B cell (primary cell): ENCODE measurements at regions not wholly inside any gene's neighbourhood (a gene's known extent, or its start where the extent isn't known, plus 50 kb on each side); places are given as distances from the start of the nearest gene placed in this dataset.

ENCODE experiments used
- ATAC-seq: fragments of 200-7000 bp; cut with Tn5 transposase; one replicate; pipeline ENCODE4 v1.10.0; 2021; ENCODE audit warnings: low read depth, mild to moderate bottlenecking, moderate number of reproducible peaks, moderate library complexity
- CTCF ChIA-PET: fragments of 350-600 bp; sonication (Branson Sonifier 250); formaldehyde crosslinking; loops from one replicate; lab custom pipeline; 2021; ENCODE audit warnings: antibody characterized with exemption, inconsistent platforms; lab: Charles Lee
- POLR2A ChIA-PET: fragments of 350-600 bp; sonication (Branson Sonifier 250); formaldehyde crosslinking; loops from one replicate; lab custom pipeline; 2021; ENCODE audit warnings: antibody characterized with exemption; lab: Charles Lee
- DNase-seq: peaks from one replicate; pipeline ENCODE4 v3.0.0; 2013
- H2AFZ ChIP-seq: 2 replicates; pipeline ENCODE4 v1.6.1; 2012; ENCODE audit warnings: mild to moderate bottlenecking, low read depth, low read length; ENCODE audit not compliant: insufficient read depth, poor library complexity, severe bottlenecking
- H3K27ac ChIP-seq, 2 donors: 1 replicate in 1 of 2; 2 replicates in 1 of 2; pipeline ENCODE4 v1.5.1; 2012 to 2013; ENCODE audit warnings: low read length in 2 of 2, mild to moderate bottlenecking in 2 of 2, moderate library complexity in 1 of 2
- H3K27me3 ChIP-seq, 4 experiments: fragments of 200-600 bp in 1 of 4; sonication (generic) in 1 of 4; replicated peaks in 1 of 4; 1 replicate in 2 of 4; 2 replicates in 2 of 4; pipeline versions ENCODE4 v1.6.1 to v1.7.0; 2013 to 2016; ENCODE audit warnings: low read length in 3 of 4, mild to moderate bottlenecking in 2 of 4, mixed read lengths in 1 of 4, moderate library complexity in 1 of 4; ENCODE audit not compliant: insufficient read depth in 4 of 4, control insufficient read depth in 3 of 4; ENCODE audit errors: control extremely low read depth in 1 of 4
- H3K36me3 ChIP-seq, 2 experiments: replicated peaks in 1 of 2; 1 replicate in 1 of 2; 2 replicates in 1 of 2; pipeline versions ENCODE4 v1.6.1 to v1.7.1; 2013; ENCODE audit warnings: low read length in 1 of 2; ENCODE audit not compliant: insufficient read depth in 2 of 2, control insufficient read depth in 1 of 2; ENCODE audit errors: control extremely low read depth in 1 of 2, extremely low read depth in 1 of 2
- H3K4me1 ChIP-seq, 2 donors: fragments of 200-600 bp in 1 of 2; sonication (generic) in 1 of 2; 1 replicate in 1 of 2; 2 replicates in 1 of 2; pipeline versions ENCODE4 v1.5.1 to v1.6.1; 2013 to 2017; ENCODE audit warnings: low read length in 2 of 2; ENCODE audit not compliant: control insufficient read depth in 2 of 2, insufficient read depth in 2 of 2
- H3K4me2 ChIP-seq: replicated peaks from 2 replicates; pipeline ENCODE3; 2012; ENCODE audit warnings: mild to moderate bottlenecking, low read depth, low read length; ENCODE audit not compliant: poor library complexity, severe bottlenecking
- H3K4me3 ChIP-seq, 5 experiments: fragments of 200-600 bp in 1 of 5; sonication (generic) in 1 of 5; 1 replicate in 3 of 5; 2 replicates in 2 of 5; pipeline versions ENCODE4 v1.5.1 to v1.7.0; 2011 to 2016; ENCODE audit warnings: low read length in 4 of 5, mild to moderate bottlenecking in 4 of 5, low read depth in 2 of 5, control low read depth in 1 of 5, moderate library complexity in 1 of 5; ENCODE audit not compliant: insufficient read depth in 1 of 5; ENCODE audit errors: control extremely low read depth in 1 of 5, extremely low read depth in 1 of 5
- H3K79me2 ChIP-seq: fragments of 200-600 bp; sonication (generic); one replicate; pipeline ENCODE4 v1.6.0; 2016; ENCODE audit warnings: low read length; ENCODE audit not compliant: control insufficient read depth, insufficient read depth
- H3K9ac ChIP-seq: fragments of 200-600 bp; sonication (generic); 2 replicates; pipeline ENCODE4 v1.6.1; 2017; ENCODE audit warnings: mild to moderate bottlenecking, low read length, moderate library complexity
- H3K9me3 ChIP-seq, 3 donors: one replicate each; pipeline versions ENCODE4 v1.6.1 to v1.7.1; 2013; ENCODE audit warnings: low read length in 2 of 3; ENCODE audit not compliant: control insufficient read depth in 2 of 3, insufficient read depth in 1 of 3; ENCODE audit errors: control extremely low read depth in 1 of 3
- H4K20me1 ChIP-seq: 2 replicates; pipeline ENCODE4 v1.6.0; 2012; ENCODE audit warnings: mild to moderate bottlenecking, low read length; ENCODE audit not compliant: insufficient read depth, control insufficient read depth, poor library complexity, severe bottlenecking
- H3K27ac Mint-ChIP-seq: one replicate; pipeline ENCODE4 v1.8.0; 2021; ENCODE audit warnings: mixed read lengths
- H3K27me3 Mint-ChIP-seq: one replicate; pipeline ENCODE4 v1.8.0; 2021; ENCODE audit warnings: mixed read lengths
- H3K4me1 Mint-ChIP-seq: one replicate; pipeline ENCODE4 v1.8.0; 2021; ENCODE audit warnings: mixed read lengths
- H3K4me3 Mint-ChIP-seq: one replicate; pipeline ENCODE4 v1.8.0; 2021; ENCODE audit warnings: mixed read lengths
- H3K9me3 Mint-ChIP-seq: one replicate; pipeline ENCODE4 v1.8.0; 2022; ENCODE audit warnings: mixed read lengths; ENCODE audit not compliant: insufficient read depth
- EZH2 ChIP-seq: IDR thresholded peaks from 2 replicates; pipeline ENCODE4 v1.6.1; 2012; ENCODE audit warnings: borderline replicate concordance, low read depth, mild to moderate bottlenecking, moderate library complexity, low read length; ENCODE audit not compliant: insufficient read depth, poor library complexity, severe bottlenecking
- WGBS: methylation state at CpG from one replicate; pipeline ENCODE4 v1.1.5; 2013; ENCODE audit warnings: missing lambda C conversion rate; ENCODE audit not compliant: insufficient coverage; 5-methylcytosine and 5-hydroxymethylcytosine counted together
- intact Hi-C: fragments of 100-400 bp; cut with micrococcal nuclease; formaldehyde crosslinking; loops from one replicate; pipeline ENCODE4 v1.10.0; 2022
- TF ChIP-seq, protein P1 (sequence below): fragments of 200-600 bp; IDR thresholded peaks from one replicate; pipeline ENCODE4 v1.8.0; 2022; ENCODE audit warnings: antibody characterized with exemption, mild to moderate bottlenecking

DNA sequence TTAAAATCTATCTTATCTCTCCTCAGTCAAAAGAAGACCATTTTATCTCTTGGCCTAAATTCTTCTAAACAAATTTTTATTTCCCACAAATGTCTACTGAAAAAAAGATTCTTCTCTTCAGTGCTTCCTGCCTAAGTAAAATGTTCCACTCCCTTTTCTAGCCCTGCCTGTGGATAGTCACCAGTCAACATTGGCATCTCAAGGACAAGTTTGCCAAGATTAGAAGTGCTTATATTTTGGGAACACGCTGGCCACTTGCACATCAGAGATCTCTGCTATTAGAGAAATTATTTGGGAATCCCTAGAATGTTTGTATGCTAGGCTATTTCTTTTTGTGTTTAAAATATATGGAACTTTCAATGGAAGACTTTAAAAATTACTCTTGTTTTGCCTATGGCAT is 758.2 kb upstream of the CDH7 start:
- no peaks in the 10 kb centered on the region for H3K4me1 ChIP-seq
- ATAC-seq (no peak), DNase-seq (no peak)
- ChIA-PET CTCF (no interaction called here), POLR2A (no interaction called here)
- H3K27ac ChIP-seq = no peak overlapping the region
- no peak overlapping the region for H3K4me2 ChIP-seq
- peaks cover 0 to 1% (median 0%) of the 10 kb centered on the region in 3 donors for H3K9me3 ChIP-seq
- Mint-ChIP-seq H3K4me3 (no peak overlapping the region), H3K27ac (no peak overlapping the region), H3K27me3 (no peaks in the 10 kb centered on the region), H3K9me3 (no peaks in the 10 kb centered on the region), H3K4me1 (no peaks in the 10 kb centered on the region)
- 80% methylated on average over 1 of the region's 1 CpG for WGBS
- H3K4me3 ChIP-seq = no peak overlapping the region
- TF ChIP-seq, protein P1, sequence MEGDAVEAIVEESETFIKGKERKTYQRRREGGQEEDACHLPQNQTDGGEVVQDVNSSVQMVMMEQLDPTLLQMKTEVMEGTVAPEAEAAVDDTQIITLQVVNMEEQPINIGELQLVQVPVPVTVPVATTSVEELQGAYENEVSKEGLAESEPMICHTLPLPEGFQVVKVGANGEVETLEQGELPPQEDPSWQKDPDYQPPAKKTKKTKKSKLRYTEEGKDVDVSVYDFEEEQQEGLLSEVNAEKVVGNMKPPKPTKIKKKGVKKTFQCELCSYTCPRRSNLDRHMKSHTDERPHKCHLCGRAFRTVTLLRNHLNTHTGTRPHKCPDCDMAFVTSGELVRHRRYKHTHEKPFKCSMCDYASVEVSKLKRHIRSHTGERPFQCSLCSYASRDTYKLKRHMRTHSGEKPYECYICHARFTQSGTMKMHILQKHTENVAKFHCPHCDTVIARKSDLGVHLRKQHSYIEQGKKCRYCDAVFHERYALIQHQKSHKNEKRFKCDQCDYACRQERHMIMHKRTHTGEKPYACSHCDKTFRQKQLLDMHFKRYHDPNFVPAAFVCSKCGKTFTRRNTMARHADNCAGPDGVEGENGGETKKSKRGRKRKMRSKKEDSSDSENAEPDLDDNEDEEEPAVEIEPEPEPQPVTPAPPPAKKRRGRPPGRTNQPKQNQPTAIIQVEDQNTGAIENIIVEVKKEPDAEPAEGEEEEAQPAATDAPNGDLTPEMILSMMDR = no peak
- TF ChIP-seq EZH2 = no peak
- no peak overlapping the region for H3K9ac ChIP-seq
- H3K36me3 ChIP-seq = no peaks in the 10 kb centered on the region
- H4K20me1 ChIP-seq = no peaks in the 10 kb centered on the region
- no peak overlapping the region for H2AFZ ChIP-seq
- no peaks in the 10 kb centered on the region for H3K27me3 ChIP-seq
- no peaks in the 10 kb centered on the region for H3K79me2 ChIP-seq
- intact Hi-C loops = no loop called here

DNA sequence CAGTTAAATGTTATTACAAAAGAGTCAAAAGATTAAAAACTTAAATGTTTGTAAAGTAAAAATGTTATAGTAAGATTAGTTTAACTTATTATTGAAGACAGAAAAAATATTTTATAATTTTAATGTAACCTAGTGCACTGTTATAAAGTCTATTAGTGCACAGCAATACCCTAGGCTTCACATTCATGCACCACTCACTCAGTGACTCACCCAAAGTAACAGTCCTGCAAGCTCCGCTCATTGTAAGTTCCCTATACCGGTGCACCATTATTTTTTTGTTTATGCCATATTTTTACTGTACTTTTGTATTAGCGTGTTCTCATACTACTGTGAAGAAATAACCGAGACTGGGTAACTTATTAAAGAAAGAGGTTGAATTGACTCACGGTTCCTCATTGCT is 759.7 kb upstream of the CDH7 start:
- H3K27ac ChIP-seq = no peak overlapping the region
- peaks cover 0 to 1% (median 0%) of the 10 kb centered on the region in 3 donors for H3K9me3 ChIP-seq
- WGBS = 90% methylated on average over 2 of the region's 5 CpGs
- no peak for DNase-seq
- Mint-ChIP-seq H3K4me3 (no peak overlapping the region), H3K4me1 (no peaks in the 10 kb centered on the region), H3K9me3 (no peaks in the 10 kb centered on the region), H3K27ac (no peak overlapping the region), H3K27me3 (no peaks in the 10 kb centered on the region)
- no peak overlapping the region for H3K4me2 ChIP-seq
- no peak overlapping the region for H3K4me3 ChIP-seq
- ChIA-PET POLR2A (no interaction called here), CTCF (no interaction called here)
- TF ChIP-seq, protein P1 = no peak
- TF ChIP-seq EZH2 = no peak
- ATAC-seq = no peak
- no peaks in the 10 kb centered on the region for H3K4me1 ChIP-seq
- no peaks in the 10 kb centered on the region for H3K79me2 ChIP-seq
- no peak overlapping the region for H2AFZ ChIP-seq
- no peaks in the 10 kb centered on the region for H3K36me3 ChIP-seq
- no peak overlapping the region for H3K9ac ChIP-seq
- no peaks in the 10 kb centered on the region for H3K27me3 ChIP-seq
- intact Hi-C loops = no loop called here
- H4K20me1 ChIP-seq = no peaks in the 10 kb centered on the region
